ENCODE measurements at regions not wholly inside any gene's neighbourhood (a gene's known extent, or its start where the extent isn't known, plus 50 kb on each side); places are given as distances from the start of the nearest gene placed in this dataset.

DNA sequence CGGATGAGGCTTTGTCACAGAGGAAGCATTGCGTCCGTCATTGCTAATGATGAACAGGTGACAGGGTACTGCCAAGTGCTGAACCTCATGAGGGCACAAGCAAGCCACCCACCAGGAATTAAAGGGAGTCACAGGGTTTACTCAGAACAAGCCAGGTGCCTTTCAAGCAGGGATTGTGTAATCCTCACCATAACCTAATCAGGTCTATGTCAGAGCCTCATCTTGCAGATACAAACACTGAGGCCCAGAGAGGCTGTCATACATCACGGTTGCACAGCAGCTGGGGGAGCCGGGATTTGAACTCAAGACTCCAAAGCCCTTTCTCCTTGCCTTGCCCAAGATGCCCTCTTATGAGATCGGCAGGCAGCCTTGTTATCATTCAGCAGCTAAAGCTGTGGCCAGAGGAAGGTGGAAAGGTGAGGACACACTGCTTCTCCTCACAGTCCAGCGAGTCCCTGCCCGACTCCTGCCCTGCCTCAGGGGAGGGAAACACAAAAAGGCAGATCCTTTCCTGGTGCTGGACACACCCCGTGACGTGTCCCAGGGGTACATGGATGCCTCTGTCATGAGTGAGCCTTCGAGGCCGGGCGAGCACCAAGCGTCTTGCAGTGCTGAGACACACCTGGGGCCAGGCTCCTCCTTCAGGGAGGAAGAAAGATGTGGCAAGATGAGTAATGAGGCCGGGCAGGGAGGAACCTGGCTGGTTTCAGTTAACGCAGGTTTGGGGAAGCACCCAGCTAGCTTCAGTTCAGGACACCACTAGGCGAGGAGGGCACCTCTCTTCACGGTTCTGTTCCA is 214.9 kb downstream of the LY86 start (continued):
- TF ChIP-seq, protein P1, sequence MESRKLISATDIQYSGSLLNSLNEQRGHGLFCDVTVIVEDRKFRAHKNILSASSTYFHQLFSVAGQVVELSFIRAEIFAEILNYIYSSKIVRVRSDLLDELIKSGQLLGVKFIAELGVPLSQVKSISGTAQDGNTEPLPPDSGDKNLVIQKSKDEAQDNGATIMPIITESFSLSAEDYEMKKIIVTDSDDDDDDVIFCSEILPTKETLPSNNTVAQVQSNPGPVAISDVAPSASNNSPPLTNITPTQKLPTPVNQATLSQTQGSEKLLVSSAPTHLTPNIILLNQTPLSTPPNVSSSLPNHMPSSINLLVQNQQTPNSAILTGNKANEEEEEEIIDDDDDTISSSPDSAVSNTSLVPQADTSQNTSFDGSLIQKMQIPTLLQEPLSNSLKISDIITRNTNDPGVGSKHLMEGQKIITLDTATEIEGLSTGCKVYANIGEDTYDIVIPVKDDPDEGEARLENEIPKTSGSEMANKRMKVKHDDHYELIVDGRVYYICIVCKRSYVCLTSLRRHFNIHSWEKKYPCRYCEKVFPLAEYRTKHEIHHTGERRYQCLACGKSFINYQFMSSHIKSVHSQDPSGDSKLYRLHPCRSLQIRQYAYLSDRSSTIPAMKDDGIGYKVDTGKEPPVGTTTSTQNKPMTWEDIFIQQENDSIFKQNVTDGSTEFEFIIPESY (IDR thresholded peaks at IDR 0.05; ENCODE audit: borderline replicate concordance, low read depth): no peak
- TF ChIP-seq, protein P2, sequence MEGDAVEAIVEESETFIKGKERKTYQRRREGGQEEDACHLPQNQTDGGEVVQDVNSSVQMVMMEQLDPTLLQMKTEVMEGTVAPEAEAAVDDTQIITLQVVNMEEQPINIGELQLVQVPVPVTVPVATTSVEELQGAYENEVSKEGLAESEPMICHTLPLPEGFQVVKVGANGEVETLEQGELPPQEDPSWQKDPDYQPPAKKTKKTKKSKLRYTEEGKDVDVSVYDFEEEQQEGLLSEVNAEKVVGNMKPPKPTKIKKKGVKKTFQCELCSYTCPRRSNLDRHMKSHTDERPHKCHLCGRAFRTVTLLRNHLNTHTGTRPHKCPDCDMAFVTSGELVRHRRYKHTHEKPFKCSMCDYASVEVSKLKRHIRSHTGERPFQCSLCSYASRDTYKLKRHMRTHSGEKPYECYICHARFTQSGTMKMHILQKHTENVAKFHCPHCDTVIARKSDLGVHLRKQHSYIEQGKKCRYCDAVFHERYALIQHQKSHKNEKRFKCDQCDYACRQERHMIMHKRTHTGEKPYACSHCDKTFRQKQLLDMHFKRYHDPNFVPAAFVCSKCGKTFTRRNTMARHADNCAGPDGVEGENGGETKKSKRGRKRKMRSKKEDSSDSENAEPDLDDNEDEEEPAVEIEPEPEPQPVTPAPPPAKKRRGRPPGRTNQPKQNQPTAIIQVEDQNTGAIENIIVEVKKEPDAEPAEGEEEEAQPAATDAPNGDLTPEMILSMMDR (IDR thresholded peaks at IDR 0.05): no peak
- no peak for TF ChIP-seq NFIC (IDR thresholded peaks at IDR 0.05; ENCODE audit: borderline replicate concordance)
- no peak for TF ChIP-seq FOXJ3 (CRISPR knock-in tag; IDR thresholded peaks at IDR 0.05)

DNA sequence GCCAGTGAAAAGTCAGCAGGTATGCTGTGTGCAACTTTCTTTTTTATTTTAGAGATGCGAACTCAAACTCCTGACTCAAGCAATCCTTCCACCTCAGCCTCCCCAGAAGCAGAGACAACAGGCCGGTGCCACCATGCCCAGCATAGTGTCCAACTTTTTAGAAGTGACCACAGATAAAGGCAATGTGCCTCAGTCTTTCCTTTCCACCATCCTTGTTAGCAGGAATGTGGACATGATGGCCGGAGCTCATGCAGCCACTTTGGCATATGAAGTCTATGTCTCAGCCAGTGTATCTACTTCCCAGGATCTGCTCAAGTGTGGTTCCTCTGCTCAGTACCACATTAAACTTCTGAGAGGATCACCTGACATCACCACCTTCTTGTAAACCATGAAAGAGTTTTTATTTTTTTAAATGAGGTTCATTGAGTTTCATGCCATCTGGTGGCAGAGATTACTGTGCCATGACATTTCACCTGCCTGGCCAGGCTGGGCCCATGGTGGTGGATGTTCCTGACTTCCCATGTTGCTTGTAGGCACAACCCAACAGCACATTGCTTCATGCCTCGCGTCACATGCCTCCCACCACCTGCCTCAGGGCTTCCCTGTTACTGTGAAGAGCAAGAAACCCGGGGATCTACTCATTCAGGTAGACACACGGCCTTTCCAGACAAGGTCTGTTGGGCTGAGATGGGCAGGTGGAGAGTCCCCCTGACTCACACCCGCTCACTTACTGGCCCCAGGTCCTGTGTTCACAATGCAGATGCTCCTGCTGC is 216.5 kb downstream of the LY86 start:
- Histone ChIP-seq H3K4me2 (no peak overlapping the region), H3K4me1 (ENCODE audit: control insufficient read depth in 1 of 2, insufficient read depth in 2 of 2, low read depth in 1 of 2, low read length in 1 of 2) (no peaks in the 10 kb centered on the region), H4K20me1 (ENCODE audit: insufficient read depth) (no peaks in the 10 kb centered on the region), H3F3A (replicated peaks; ENCODE audit: insufficient read depth) (no peaks in the 10 kb centered on the region), H3K27ac (ENCODE audit: low read depth in 2 of 2, low read length in 1 of 2) (no peak overlapping the region), H3K27me3 (ENCODE audit: insufficient read depth) (no peaks in the 10 kb centered on the region; the same call in 1 of the 2 replicates), H3K36me3 (replicated peaks in 1 of 2; ENCODE audit: control insufficient read depth in 1 of 2, insufficient read depth in 2 of 2, low read length in 1 of 2) (no peaks in the 10 kb centered on the region), H2AFZ (ENCODE audit: low read depth) (no peak overlapping the region), H3K79me2 (ENCODE audit: insufficient read depth) (no peaks in the 10 kb centered on the region), H3K9me3 (no peaks in the 10 kb centered on the region), H3K9ac (no peak overlapping the region), H3K4me3 (ENCODE audit: low read depth in 2 of 2, low read length in 1 of 2) (no peak overlapping the region), H3K9me2 (no peaks in the 10 kb centered on the region)
- no peak for DNase-seq
- ChIA-PET POLR2A (no interaction called here), CTCF (no interaction called here)
- TF ChIP-seq, protein P3, sequence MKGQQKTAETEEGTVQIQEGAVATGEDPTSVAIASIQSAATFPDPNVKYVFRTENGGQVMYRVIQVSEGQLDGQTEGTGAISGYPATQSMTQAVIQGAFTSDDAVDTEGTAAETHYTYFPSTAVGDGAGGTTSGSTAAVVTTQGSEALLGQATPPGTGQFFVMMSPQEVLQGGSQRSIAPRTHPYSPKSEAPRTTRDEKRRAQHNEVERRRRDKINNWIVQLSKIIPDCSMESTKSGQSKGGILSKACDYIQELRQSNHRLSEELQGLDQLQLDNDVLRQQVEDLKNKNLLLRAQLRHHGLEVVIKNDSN (IDR thresholded peaks at IDR 0.05; ENCODE audit: borderline replicate concordance, low read depth): no peak
- TF ChIP-seq EP300 (IDR thresholded peaks at IDR 0.05; ENCODE audit: borderline replicate concordance in 1 of 2, low read depth in 1 of 2, low read length in 1 of 2) (no peak), YY1 (IDR thresholded peaks at IDR 0.05; ENCODE audit: low read depth) (no peak), SMC3 (IDR thresholded peaks at IDR 0.05; ENCODE audit: low read depth, low read length) (no peak), POLR2AphosphoS5 (IDR thresholded peaks at IDR 0.05; ENCODE audit: low read depth, low read length) (no peak), RCOR1 (IDR thresholded peaks at IDR 0.05; ENCODE audit: low read length) (no peak)
- TF ChIP-seq, protein P1 (IDR thresholded peaks at IDR 0.05; ENCODE audit: borderline replicate concordance, low read depth): no peak
- 32% methylated on average over 6 of the region's 8 CpGs for WGBS (ENCODE audit: low lambda C conversion rate)

Measured in SK-N-SH (cell line).